Transverse colon (tissue), 4 donors: ENCODE measurements at regions not wholly inside any gene's neighbourhood (a gene's known extent, or its start where the extent isn't known, plus 50 kb on each side); places are given as distances from the start of the nearest gene placed in this dataset.

ENCODE experiments used
- POLR2A ChIP-seq: fragments of 450-650 bp; IDR thresholded peaks from one replicate; pipeline ENCODE4 v1.6.1; 2016; ENCODE audit warnings: antibody characterized with exemption, mild to moderate bottlenecking, moderate library complexity
- POLR2AphosphoS5 ChIP-seq, 3 donors: sonication (generic); formaldehyde crosslinking; IDR thresholded peaks; one replicate each; pipeline ENCODE4 v1.6.1; 2016; ENCODE audit warnings: antibody characterized with exemption in 3 of 3
- TF ChIP-seq, protein P1 (sequence below), 5 experiments: fragments of 200-600 bp in 3 of 5; fragments of 450-650 bp in 2 of 5; sonication (generic) in 3 of 5; IDR thresholded peaks; 1 replicate in 2 of 5; 2 replicates in 3 of 5; pipeline ENCODE4 v1.5.1; 2016 to 2017; ENCODE audit warnings: antibody characterized with exemption in 5 of 5, inconsistent platforms in 3 of 5, mild to moderate bottlenecking in 2 of 5, moderate library complexity in 1 of 5

DNA sequence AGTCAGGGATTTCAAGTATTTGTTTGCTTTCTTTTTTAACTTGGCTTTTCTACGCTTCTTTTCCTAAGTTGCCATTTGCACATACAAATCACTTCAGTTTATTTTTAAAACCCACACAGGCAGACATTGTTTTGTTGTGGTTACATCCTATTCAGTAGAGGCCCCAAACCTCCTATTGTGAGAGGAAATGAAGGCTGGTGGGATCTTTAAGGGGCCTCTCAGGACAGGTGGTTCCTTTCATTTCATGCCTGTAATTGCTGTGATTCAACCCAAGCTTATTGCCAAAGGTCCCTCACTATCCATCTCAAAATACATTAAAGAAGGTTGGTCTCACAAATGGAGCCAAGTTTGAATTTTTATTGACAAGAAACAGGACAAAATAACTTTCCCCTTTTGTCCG lies 257.1 kb downstream of the ADAMTS20 start:
- TF ChIP-seq, protein P1, sequence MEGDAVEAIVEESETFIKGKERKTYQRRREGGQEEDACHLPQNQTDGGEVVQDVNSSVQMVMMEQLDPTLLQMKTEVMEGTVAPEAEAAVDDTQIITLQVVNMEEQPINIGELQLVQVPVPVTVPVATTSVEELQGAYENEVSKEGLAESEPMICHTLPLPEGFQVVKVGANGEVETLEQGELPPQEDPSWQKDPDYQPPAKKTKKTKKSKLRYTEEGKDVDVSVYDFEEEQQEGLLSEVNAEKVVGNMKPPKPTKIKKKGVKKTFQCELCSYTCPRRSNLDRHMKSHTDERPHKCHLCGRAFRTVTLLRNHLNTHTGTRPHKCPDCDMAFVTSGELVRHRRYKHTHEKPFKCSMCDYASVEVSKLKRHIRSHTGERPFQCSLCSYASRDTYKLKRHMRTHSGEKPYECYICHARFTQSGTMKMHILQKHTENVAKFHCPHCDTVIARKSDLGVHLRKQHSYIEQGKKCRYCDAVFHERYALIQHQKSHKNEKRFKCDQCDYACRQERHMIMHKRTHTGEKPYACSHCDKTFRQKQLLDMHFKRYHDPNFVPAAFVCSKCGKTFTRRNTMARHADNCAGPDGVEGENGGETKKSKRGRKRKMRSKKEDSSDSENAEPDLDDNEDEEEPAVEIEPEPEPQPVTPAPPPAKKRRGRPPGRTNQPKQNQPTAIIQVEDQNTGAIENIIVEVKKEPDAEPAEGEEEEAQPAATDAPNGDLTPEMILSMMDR (IDR thresholded peaks at IDR 0.05) = no peak
- no peak for TF ChIP-seq POLR2AphosphoS5 (IDR thresholded peaks at IDR 0.05)
- no peak for TF ChIP-seq POLR2A
